Glutamatergic neuron (in vitro differentiated cells): ENCODE measurements at regions not wholly inside any gene's neighbourhood (a gene's known extent, or its start where the extent isn't known, plus 50 kb on each side); places are given as distances from the start of the nearest gene placed in this dataset.

Experiments used
- DNase-seq: peaks from one replicate; pipeline ENCODE4 v3.0.0; 2022
- H3K27ac Mint-ChIP-seq: one replicate; pipeline ENCODE4 v1.8.0; 2020; ENCODE audit warnings: mild to moderate bottlenecking, mixed read lengths, inconsistent platforms; ENCODE audit not compliant: unreplicated experiment
- H3K27me3 Mint-ChIP-seq: one replicate; pipeline ENCODE4 v1.8.0; 2020; ENCODE audit warnings: mild to moderate bottlenecking, moderate library complexity, mixed read lengths, inconsistent platforms; ENCODE audit not compliant: unreplicated experiment
- H3K36me3 Mint-ChIP-seq: one replicate; pipeline ENCODE4 v1.8.0; 2020; ENCODE audit warnings: mild to moderate bottlenecking, mixed read lengths, inconsistent platforms; ENCODE audit not compliant: unreplicated experiment
- H3K4me1 Mint-ChIP-seq: one replicate; pipeline ENCODE4 v1.8.0; 2020; ENCODE audit warnings: mild to moderate bottlenecking, low read depth, mixed read lengths, inconsistent platforms; ENCODE audit not compliant: unreplicated experiment
- H3K4me3 Mint-ChIP-seq: one replicate; pipeline ENCODE4 v1.8.0; 2020; ENCODE audit warnings: mild to moderate bottlenecking, mixed read lengths, inconsistent platforms; ENCODE audit not compliant: unreplicated experiment
- H3K9me3 Mint-ChIP-seq: one replicate; pipeline ENCODE4 v1.8.0; 2020; ENCODE audit warnings: mild to moderate bottlenecking, moderate library complexity, mixed read lengths, inconsistent platforms; ENCODE audit not compliant: unreplicated experiment
- CTCF ChIP-seq: fragments of 200-600 bp; sonication (generic); IDR thresholded peaks from one replicate; pipeline ENCODE4 v1.5.0; 2021; ENCODE audit not compliant: partially characterized antibody, unreplicated experiment

GRCh38 chr2:180442860-180443644 is 436.0 kb upstream of the CWC22 start:
- TF ChIP-seq CTCF = no peak
- no peak for DNase-seq
- no peaks in the 10 kb centered on the region for H3K36me3 Mint-ChIP-seq
- peaks cover 2% of the 10 kb centered on the region for H3K27me3 Mint-ChIP-seq
- no peaks in the 10 kb centered on the region for H3K9me3 Mint-ChIP-seq
- no peaks in the 10 kb centered on the region for H3K4me1 Mint-ChIP-seq
- H3K4me3 Mint-ChIP-seq = no peak overlapping the region
- peak overlapping the region; percentile 26 for H3K27ac Mint-ChIP-seq

- TF ChIP-seq CTCF = no peak
- H3K27ac Mint-ChIP-seq = no peak overlapping the region
- H3K4me3 Mint-ChIP-seq = no peak overlapping the region
- DNase-seq = no peak
- H3K9me3 Mint-ChIP-seq = no peaks in the 10 kb centered on the region
- H3K27me3 Mint-ChIP-seq = peaks cover 3% of the 10 kb centered on the region
- H3K4me1 Mint-ChIP-seq = no peaks in the 10 kb centered on the region
- H3K36me3 Mint-ChIP-seq = no peaks in the 10 kb centered on the region
These were observed 412.1 kb upstream of the CWC22 start for GRCh38 chr2:180419212-180419611.

- Mint-ChIP-seq H3K4me3 (no peak overlapping the region), H3K36me3 (no peaks in the 10 kb centered on the region), H3K9me3 (no peaks in the 10 kb centered on the region), H3K27me3 (peaks cover 3% of the 10 kb centered on the region), H3K27ac (no peak overlapping the region), H3K4me1 (no peaks in the 10 kb centered on the region)
- TF ChIP-seq CTCF = no peak
- no peak for DNase-seq
These were observed 409.5 kb upstream of the CWC22 start for GRCh38 chr2:180416627-180417026.

- H3K4me3 Mint-ChIP-seq = no peak overlapping the region
- no peaks in the 10 kb centered on the region for H3K4me1 Mint-ChIP-seq
- H3K27ac Mint-ChIP-seq = no peak overlapping the region
- no peak for DNase-seq
- H3K9me3 Mint-ChIP-seq = no peaks in the 10 kb centered on the region
- no peak for TF ChIP-seq CTCF
- no peaks in the 10 kb centered on the region for H3K27me3 Mint-ChIP-seq
- no peaks in the 10 kb centered on the region for H3K36me3 Mint-ChIP-seq
These were observed 406.2 kb upstream of the CWC22 start for GRCh38 chr2:180413336-180413735.

GRCh38 chr2:180412219-180412618 is 405.1 kb upstream of the CWC22 start:
- no peaks in the 10 kb centered on the region for H3K27me3 Mint-ChIP-seq
- no peaks in the 10 kb centered on the region for H3K36me3 Mint-ChIP-seq
- no peak overlapping the region for H3K4me3 Mint-ChIP-seq
- H3K9me3 Mint-ChIP-seq = no peaks in the 10 kb centered on the region
- no peak overlapping the region for H3K27ac Mint-ChIP-seq
- no peak for TF ChIP-seq CTCF
- no peak for DNase-seq
- H3K4me1 Mint-ChIP-seq = no peaks in the 10 kb centered on the region
